GM18868 (cell line): ENCODE measurements at regions not wholly inside any gene's neighbourhood (a gene's known extent, or its start where the extent isn't known, plus 50 kb on each side); places are given as distances from the start of the nearest gene placed in this dataset.
"Not testable (repeated sequence)": the region's sequence is repeated elsewhere in the genome, so short reads cannot be mapped to it uniquely, and the experiment has no call there.

ENCODE experiments used
- ATAC-seq: cut with Tn5 transposase; IDR thresholded peaks from one replicate; pipeline ENCODE4 v1.9.1; 2021; ENCODE audit warnings: mild to moderate bottlenecking, moderate library complexity; ENCODE audit not compliant: unreplicated experiment

DNA sequence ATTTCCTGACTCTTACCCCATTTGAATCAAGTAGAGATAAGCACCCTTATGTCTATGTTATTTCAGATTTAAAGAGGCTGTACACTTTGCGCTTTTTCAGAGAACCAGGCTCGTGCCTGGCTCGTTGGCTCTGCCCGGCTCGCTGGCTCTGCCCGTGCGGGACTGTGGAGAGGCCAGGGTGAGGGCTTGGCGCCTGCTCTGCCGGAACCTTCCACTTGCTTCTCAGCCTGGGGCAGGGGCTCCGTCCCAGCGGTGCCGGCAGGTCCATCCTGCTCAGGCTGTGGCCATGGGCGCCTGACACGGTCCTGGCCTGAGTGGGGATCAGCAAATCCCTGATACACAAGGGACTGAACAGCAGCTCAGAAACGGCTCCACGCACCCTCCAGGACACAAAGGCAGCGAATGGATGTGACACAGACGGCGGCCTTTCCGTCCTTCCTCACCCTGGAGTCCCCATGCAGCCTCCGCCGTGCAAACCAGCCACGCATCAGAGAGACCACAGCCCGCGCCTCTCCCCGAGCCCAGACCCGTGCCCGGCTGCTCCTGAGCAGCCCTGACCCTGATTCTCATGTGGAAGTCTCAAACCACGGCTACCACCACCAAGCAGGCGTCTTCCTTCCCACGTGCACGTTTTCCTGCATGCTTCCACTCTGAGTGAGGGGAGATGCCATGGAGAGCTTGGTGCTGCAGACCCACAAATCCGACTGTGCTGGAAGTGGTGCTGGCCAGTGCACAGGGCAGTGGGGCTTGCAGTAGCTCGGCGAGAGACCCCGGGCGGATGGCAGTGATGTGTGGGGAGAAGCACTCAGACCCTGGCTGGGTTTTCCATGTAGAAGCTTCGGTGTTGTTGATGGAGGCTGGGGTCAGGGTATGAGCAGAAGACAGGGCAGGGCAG, 233.9 kb downstream of the ERMARD start:
- no peak for ATAC-seq

- no peak for ATAC-seq
Measured at GRCh38 chr6:169984181-169985120, 233.0 kb downstream of the ERMARD start.

- ATAC-seq: no peak
Measured at GRCh38 chr6:169983651-169984050, 232.2 kb downstream of the ERMARD start.

GRCh38 chr6:169982461-169983386, 231.3 kb downstream of the ERMARD start:
- ATAC-seq: no peak

DNA sequence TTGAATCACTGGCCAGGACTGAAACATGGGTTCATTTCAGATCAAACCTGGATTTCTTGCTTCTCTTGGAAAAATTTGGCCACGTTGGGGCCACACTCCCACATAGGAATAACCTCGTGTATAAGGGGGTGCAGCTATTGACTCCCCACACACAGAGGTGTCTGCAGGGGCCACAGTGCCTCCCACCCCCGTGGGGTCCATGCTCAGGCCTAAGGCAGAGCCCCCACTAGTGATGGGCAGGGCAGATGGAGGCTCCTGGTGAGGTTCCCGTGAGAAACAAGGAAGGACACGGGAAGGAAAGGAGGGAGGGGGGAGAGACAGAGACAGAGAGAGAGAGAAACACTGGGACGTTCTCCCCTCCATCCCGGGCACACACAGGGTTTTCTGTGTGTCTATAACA, 230.5 kb downstream of the ERMARD start:
- ATAC-seq: no peak

GRCh38 chr6:169981568-169981967, 230.1 kb downstream of the ERMARD start:
- ATAC-seq: no peak

GRCh38 chr6:169980826-169981450, 229.5 kb downstream of the ERMARD start:
- ATAC-seq: no peak

DNA sequence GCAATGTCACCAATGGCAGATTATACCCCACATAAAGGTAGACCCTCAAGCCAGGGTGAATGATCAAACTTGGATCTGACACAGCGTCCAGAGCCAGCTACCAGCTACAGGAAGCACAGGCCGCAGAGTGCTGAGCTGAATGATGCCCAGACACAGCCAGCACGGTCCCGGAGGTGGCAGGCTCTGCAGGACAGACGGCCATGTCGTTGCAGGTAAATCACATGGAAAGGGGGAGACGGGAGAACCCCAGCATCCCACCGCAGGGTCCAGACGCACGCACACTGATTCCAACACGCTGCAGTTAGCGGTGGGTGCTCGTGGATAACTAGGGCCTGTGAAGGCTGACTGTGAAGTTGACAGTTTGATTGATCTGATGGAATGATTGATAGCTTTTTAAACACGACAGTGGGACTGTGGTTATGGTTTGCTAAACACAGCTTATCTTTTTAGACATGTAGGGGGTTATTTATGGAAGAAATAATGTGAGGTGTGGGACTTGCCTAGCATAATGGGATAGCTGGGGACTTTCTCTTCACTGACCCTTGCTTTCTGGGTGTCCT, 228.5 kb downstream of the ERMARD start:
- ATAC-seq: no peak

GRCh38 chr6:169978615-169979161, 227.3 kb downstream of the ERMARD start:
- ATAC-seq: no peak

DNA sequence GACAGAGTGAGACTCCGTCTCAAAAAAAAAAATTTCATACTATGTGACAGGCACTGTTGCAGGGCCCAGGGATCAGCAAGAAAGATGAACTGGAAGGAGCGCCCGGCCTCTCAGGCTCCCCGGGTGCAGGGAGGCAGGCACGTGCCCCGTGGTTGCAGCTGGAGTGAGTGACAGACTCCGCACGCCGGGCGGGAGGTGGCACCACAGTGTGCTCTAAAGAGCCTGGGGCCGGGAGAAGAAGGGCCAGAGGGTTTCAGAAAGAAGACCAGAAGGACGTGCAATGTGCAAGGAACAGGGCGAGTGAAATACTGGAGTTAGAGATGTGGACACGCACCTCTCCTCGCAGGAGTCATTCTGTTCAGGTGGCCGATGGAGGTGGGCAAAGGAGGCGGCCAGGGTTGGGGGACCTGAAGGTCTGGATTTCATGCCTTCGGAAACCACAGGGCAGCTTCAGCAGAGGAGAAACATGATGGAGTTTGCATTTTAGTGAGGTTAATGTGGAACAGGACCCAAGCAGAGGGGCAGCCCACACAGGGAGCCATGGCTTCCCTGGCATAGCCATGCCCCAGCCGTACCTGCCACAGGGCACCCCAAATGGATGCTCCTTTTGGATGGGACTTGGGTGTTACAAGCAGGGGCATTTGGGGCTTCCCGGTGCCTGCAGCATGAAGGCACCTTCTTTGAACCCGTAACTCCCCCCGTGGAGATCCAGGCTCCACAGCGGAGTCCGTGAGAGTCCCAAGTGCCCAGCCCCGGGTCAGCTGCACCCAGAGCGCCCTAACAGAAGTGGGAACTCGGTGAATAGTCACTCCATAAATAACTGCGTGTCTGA, 226.2 kb downstream of the ERMARD start:
- ATAC-seq: no peak

- ATAC-seq: no peak
Measured at GRCh38 chr6:169976301-169977081, 225.1 kb downstream of the ERMARD start.

DNA sequence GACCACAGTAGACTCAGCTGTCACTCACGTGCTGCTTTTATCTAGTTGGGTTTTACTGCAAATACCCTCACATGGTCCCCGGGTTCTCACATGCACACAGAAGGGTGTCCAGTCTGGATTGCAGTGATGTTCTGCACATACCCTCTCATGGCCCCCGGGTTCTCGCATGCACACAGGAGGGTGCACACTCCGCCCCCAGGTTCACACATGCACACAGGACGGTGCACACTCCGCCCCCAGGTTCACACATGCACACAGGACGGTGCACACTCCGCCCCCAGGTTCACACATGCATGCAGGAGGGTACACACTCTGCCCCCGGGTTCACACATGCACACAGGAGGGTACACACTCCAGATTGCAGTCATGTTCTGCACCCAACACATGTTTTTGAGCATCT, 224.3 kb downstream of the ERMARD start:
- no peak for ATAC-seq

DNA sequence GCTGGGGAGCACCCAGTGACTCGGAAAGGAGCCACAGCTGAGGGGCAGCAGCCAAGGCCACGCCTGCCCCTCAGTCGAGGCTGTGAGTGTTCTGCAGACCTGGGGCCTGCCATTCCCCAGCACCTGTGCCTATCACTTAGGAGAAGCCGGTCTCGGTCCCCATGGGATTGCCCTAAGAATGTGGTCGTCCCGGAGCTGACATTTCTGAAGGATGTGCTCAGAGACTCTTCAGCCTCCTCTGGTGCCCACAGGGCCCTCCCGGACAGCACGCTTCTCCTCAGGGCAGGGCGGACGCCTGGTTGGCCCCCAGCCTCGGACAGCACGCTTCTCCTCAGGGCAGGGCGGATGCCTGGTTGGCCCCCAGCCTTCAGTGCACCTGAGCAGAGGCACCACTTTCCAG, 223.9 kb downstream of the ERMARD start:
- ATAC-seq: no peak

DNA sequence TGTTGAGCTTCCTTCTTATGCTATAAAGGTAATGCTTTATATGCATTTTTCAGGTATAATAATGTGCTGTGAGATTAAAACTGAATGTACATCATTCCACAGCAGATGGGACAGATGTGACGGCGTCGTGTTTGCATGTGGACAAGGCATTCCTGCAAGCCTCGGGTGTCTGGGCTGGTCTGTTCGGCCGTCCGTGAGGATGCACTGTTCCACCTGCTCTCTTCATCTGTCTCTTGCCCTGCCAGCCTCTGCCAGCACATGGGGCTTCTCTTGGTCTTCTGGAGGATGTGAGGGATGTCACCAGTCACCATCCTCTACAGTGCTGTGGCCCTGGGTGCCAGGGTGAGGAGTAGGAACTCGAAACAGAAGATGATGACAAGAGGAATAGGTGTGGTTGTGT, 223.2 kb downstream of the ERMARD start:
- ATAC-seq: no peak

DNA sequence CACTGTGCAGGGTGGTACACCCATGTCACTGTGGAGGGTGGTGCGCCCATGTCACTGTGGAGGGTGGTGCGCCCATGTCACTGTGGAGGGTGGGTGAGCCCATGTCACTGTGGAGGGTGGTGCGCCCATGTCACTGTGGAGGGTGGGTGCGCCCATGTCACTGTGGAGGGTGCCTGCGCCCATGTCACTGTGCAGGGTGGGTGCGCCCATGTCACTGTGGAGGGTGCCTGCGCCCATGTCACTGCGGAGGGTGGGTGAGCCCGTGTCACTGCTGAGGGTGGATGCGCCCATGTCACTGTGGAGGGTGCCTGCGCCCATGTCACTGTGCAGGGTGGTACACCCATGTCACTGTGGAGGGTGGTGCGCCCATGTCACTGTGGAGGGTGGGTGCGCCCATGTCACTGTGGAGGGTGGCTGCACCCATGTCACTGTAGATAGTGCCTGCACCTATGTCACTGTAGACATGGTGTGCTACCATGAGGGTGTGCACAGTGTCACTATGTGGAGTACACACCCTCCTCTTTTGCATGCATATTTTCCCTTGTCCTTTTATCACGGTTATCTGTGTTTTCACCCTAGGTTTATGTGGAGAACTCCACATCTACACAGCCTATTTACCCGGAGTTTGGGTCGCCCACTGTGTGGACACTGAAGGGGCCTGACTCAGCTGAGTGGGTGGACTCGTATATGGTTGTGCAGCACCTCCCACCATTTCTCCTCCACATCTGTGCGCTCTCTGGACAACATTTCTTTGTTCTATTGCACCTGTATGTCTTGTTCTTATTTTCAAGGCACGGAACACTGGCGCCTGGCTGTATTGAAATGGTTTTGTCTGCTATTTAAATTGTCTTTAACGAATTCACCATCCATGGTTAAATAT, 222.4 kb downstream of the ERMARD start:
- not testable (repeated sequence) for ATAC-seq

- no peak for ATAC-seq
Measured at GRCh38 chr6:169972736-169973135, 221.3 kb downstream of the ERMARD start.

DNA sequence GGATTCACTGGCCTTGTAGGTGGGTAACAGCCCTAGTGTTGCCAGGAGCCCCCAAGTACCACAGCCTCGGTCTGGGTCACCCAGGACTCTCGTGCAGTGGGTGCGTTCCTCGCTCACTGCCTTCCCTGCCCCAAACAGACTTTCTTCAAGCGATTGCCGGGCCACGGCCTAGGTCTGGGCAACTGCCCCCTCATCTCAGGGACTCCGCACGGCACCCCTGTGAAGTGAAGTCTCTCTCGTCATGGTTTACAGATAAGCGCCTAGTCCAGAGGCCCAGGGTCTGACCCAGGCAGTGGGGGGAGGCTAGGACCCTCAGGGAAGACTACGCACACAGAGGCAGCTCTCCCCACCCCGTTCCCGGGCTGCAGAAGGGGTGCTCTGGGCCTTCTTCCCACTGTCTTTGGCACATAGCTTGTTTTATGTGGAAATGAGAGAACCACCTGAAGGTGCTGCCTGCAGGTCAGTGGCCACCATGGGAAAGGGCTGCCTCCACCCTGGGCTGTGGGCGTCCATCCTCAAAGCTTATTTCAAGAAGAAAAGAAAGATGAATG, 220.8 kb downstream of the ERMARD start:
- ATAC-seq: no peak
